ENCODE measurements at regions not wholly inside any gene's neighbourhood (a gene's known extent, or its start where the extent isn't known, plus 50 kb on each side); places are given as distances from the start of the nearest gene placed in this dataset.
"Not testable (repeated sequence)": the region's sequence is repeated elsewhere in the genome, so short reads cannot be mapped to it uniquely, and the experiment has no call there.

GRCh38 chr4:107468156-107468555 lies 251.9 kb downstream of the PAPSS1 start:
- DNase-seq, result no peak

DNA sequence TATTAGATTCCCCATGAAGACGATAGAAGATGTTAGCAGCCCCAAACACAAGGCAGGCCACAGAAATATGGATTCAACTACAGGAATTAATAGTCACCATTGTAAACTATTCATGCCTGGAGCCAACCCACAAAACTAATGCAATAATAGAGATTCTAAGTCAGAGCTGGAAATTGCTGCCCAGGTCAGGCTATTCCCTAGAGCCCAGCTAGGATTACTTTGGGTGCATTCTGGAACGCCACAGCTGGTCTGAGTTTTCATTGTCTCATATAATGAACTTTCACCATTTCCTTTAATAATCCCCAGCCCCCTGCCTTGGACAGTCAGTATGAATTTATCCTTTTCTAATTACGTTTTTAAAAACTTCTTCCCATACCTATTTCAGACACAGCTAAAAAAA lies 252.6 kb downstream of the PAPSS1 start:
- no peak for DNase-seq

DNA sequence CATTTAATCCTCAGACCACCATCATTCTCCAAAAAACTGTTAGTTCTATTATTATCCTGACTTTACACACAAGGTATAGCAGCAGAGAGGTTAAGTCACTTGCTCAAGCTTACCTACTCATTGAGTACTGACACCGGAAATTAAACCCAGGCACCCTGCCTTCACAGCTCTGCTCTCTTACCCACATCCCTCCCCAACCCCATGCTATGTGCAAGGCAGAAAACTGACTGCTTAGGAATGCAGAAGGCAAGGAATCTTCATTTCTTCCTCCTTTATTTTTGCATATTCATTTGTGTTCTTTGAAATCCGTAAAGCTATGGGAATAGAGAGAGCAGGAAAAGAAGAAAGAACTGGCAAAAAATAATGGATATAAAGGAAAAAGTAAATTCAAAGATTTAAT lies 261.8 kb downstream of the PAPSS1 start:
- no peak for DNase-seq

GRCh38 chr4:107453987-107454386 lies 266.0 kb downstream of the PAPSS1 start:
- no peak for DNase-seq

- DNase-seq, result no peak
Observed at GRCh38 chr4:107452717-107453630, 267.1 kb downstream of the PAPSS1 start.

- DNase-seq, result no peak
Observed at GRCh38 chr4:107449611-107450369, 270.2 kb downstream of the PAPSS1 start.

GRCh38 chr4:107442538-107443111 lies 277.4 kb downstream of the PAPSS1 start:
- peak in 1 of 3 experiments; percentile 18 for DNase-seq

DNA sequence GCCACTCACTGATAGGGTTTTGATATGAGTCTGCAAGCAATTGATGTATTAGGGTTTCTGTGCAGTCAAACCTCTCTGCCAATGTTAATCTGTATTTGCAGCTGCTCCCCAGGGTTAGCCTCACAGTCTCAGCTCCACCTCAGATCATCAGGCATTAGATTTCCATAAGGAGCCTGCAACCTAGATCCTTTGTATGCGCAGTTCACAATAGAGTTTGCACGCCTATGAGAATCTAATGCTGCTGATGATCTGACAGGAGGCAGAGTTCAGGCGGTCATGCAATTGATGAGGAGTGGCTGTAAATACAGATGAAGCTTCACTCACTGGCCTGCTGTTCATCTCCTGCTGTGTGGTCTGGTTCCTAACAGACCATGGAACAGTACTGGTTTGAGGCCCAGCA lies 280.6 kb downstream of the PAPSS1 start:
- no peak for DNase-seq

DNA sequence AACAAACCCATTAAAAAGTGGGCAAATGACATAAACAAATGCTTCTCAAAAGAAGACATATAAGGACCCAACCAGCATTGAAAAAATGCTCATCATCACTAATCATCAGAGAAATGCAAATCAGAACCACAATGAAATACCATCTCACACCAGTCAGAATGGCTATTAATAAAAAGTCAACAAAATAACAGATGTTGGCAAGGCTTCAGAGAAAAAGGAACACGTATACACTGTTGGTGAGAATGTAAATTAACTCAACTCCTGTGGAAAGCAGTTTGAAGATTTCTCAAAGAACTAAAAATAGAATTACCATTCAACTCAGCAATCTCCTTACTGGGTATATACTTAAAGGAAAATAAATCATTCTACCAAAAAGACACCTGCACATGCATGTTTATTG lies 283.6 kb downstream of the PAPSS1 start:
- peak in 1 of 3 experiments; percentile 51 for DNase-seq

DNA sequence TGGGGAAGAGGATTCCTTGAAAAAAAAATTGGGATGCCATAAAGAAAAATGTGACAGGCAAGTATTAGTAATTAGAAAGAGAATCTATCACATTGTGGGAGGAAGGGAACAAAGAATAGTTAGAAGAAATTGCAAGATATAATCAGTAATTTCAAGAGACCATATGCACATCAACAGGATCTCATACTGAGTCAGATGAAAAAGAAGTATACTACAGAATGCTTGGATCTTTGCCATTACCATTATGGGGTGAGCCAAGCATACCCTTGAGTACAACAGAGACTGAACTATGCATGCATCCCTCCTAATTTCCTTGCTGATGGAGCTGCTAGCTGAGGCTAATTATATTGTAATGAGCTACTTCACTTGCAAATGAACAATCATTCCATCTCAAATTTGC lies 287.6 kb downstream of the PAPSS1 start:
- DNase-seq, result no peak

GRCh38 chr4:107423677-107424405 lies 296.2 kb downstream of the PAPSS1 start:
- peak in 2 of 3 experiments; percentile 5 to 47 for DNase-seq

DNA sequence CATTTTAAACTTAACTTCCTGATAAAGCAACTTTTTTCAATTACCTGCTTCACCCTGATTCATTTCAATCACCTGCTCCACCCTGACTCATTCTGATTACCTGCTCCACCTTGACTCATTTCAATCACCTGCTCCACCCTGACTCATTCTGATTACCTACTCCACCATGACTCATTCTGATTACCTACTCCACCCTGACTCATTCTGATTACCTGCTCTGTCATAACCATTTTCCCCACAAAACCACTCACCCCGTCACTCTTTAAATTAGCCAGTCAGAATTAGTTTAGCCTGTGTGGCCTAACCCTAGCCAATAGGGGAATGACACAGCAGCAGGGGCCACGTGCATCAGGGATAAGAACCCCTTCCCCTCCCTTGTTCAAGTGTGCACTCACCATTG lies 300.5 kb downstream of the PAPSS1 start:
- DNase-seq, result not testable (repeated sequence)

GRCh38 chr4:107419052-107419451 lies 301.0 kb downstream of the PAPSS1 start:
- DNase-seq, result no peak

DNA sequence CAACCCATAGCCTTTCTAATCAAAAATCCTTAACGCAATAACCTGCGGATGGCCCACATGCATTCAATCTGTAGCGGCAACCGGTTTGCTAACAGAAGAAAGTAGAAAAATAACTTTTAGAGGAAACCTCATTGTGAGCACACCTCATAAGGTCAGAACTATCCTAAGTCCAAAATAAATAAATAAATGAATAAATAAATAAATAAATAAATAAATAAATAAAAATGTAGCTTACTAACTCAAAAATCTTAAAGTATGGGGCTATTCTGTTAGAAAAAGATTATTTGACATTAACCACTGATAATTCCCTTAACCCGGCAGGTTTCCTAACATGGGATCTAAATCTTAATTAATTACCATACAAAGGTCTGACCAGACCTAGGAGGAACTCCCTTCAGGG lies 304.5 kb downstream of the PAPSS1 start:
- not testable (repeated sequence) for DNase-seq

- DNase-seq, result not testable (repeated sequence)
Observed at GRCh38 chr4:107409872-107410271, 310.2 kb downstream of the PAPSS1 start.

- no peak for DNase-seq
Observed at GRCh38 chr4:107408968-107409367, 311.1 kb downstream of the PAPSS1 start.

GRCh38 chr4:107404591-107405300 lies 315.3 kb downstream of the PAPSS1 start:
- no peak for DNase-seq

DNA sequence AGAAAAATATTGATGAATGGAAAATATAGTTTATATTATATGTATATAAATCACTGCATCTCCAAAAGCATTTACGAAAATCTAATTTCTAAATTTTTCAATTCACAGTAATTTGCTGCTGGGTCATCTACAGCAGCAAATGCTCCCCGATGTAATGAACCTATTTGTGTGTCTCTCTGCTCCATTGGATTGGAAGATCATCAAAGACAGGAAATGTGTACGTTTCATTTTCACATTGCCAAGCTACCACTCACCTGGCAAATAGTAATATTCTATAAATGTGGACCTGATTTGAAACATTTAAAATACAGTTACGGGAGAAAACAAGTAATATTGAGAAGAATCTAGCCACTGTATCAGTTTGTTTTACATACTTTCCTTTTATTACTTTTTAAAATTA lies 317.7 kb downstream of the PAPSS1 start:
- no peak for DNase-seq

- no peak for DNase-seq
Observed at GRCh38 chr4:107392951-107393350, 327.1 kb downstream of the PAPSS1 start.

DNA sequence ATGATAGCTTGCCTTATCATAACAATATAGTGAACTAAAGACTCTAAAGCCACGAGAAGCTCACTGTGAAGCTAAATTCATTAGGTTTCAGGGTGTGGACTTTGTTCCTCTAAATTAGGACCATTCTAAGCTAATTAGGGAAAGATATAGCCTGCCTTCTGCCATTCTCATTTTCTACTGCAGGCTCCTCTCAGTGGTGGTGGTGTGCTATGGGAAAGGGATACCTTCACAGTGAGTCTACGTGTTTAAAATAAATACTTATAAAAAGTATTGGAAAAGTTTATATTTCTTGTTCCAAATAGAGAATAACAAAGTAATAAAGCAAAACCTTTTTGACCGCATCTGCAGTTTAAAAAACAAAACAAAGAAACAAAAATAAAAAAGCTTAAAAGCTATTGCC lies 327.7 kb downstream of the PAPSS1 start:
- DNase-seq, result no peak

- no peak for DNase-seq
Observed at GRCh38 chr4:107391630-107392028, 328.4 kb downstream of the PAPSS1 start.

DNA sequence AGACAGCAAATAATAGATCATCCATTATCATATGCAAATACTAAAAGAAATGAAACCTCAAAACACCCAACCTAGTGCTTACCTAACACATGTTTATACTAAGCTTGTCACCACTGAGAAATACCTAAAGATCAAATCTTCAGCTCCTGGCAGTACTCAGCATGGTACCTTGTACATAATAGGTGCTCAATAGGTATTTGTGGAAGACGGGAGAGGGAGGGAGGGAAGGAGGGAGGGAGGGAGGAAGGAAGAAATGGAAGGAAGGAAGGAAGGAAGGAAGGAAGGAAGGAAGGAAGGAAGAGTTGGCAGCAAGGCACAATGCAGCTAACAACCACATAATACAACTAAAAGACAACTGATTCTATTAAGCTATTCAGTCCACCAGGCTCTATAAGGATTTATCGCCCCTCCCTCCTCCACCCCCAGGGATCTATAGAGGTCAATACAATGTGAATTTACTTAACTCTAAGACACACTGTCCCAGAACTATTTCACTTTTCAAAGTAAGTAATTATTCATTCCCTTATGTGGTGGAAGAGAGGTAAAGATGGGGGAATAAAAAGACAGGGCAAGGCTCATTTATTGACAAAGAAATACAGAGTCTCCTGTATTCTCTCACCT lies 328.9 kb downstream of the PAPSS1 start:
- no peak for DNase-seq
